Stimulated activated CD4-positive, alpha-beta T cell treated with anti-CD3 and anti-CD28 coated beads, Interleukin-2, amount 100 ng/mL, for 48 hours (primary cell): ENCODE measurements at regions not wholly inside any gene's neighbourhood (a gene's known extent, or its start where the extent isn't known, plus 50 kb on each side); places are given as distances from the start of the nearest gene placed in this dataset.

Source experiments
- DNase-seq, 2 donors: peaks; one replicate each; pipeline ENCODE4 v3.0.0-alpha.2; 2020

DNA sequence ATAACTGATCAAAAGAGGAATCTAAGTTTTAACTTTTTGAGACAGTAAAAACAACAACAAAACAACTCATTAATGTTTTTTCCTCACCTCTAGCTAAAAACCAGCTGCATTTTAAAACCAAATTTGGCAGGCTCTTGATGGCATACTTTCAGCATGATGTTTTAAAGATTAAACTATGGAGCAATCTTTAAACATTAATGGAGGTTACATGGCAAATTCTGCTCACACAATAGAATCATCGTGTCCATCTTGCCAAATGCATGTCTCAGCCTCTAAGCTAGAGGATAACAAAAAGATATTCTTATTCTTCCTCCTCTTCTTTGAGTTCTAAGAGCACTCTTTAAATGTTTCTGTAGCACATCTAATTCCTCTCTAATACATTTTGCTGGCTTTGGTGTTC, 579.8 kb upstream of the PKN2 start:
- DNase-seq = no peak

DNA sequence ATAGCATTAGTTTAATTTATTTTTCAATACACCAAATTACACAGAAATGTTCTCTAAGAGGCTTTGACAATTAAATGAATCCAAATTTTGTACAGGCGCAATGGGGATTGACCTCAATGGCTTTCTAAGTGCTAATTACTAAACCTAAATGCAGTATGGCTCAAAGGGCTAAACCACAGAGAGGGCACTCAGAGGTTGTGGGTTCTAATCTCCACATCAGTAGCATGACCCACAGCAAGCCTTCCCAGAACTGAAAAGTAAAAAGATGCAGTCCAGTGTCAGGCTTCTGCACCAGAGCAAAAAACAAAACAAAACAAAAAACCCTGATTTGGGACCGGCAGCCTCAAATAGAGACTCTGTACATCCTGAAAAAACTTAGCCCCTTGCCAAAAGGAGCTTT, 579.2 kb upstream of the PKN2 start:
- no peak for DNase-seq

DNA sequence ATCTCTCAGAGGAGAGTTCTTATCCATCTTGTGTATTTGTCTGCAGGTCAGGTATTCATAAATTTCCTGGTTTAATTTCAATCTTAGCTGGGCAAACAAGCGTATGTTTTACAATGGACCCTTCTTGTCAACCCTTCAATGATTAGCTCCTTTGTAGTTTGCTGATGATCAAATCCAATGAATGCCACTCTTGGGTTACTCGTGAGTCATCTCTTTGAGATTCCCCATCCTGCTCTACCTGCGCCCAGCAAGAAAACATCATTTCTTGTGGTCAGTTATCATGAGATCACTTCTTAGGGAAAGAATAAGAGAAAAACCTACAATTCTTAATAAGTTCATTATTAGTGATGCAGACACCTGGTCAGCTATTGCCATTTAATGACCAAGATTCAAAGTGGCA, 572.3 kb upstream of the PKN2 start:
- DNase-seq = no peak

DNA sequence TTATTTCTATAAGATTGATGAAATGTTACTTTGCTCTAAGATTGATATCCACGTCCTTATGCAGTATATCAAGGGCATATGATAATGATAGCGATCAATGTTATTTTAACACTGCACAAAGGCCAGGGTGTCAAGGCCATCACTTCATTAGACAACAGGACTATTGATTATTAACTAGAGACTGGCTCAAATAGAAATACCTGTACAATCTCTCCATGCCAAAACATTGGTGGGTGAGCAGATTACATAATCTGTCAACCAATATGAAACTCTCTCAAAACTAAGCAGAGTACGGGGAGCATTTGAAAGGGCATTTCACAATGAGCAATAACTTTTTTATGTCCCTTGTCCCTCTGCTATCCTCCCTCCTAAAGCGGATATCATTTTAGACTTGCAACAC, 566.5 kb upstream of the PKN2 start:
- no peak for DNase-seq

DNA sequence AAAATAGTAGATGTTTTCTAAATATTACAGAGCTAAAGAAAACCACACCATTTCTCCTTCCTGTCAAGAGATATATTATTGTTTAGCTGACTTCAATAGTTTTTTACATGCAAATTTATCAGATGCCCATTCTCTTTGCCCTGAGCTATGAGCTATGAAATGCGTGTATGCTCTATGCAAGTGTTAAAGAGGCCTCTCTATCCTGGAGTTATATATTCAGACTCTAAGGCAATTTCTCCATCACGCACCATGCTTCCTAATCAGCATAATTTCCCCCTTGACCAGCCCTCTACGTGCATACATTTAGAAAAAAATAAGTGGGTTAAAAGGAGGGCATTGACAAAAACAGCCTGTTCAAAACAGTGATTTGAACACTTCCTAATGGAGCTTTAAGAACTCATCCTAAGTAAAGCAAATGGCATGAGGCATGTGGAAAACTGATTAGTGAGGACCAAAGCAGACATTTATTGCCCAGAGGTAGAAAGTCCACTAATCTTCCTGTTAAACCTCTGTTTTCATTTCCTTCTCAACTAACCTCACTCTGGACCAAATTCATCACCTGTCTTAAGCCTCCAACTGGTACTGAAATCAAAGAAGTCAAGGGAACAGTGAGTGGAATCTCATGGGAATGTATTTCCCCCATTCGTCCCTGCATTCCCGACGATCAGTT, 565.8 kb upstream of the PKN2 start:
- no peak for DNase-seq

DNA sequence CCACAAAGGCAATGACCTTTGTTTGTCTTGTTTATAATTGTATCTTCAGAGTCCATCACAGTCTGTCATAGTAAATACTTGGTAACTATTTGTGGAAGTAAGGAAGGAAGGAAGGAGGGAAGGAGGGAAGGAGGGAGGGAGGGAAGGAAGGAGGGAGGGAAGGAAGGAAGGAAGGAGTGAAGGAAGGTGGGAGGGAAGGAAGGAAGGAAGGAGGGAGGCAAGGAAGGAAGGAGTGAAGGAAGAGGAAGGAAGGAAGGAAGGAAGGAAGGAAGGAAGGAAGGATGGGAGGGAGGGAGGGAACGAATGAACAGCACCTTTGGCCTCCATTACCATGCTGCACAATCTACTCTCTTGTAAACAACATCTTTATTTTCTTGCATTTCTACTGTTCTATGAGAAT, 559.5 kb upstream of the PKN2 start:
- no peak for DNase-seq

DNA sequence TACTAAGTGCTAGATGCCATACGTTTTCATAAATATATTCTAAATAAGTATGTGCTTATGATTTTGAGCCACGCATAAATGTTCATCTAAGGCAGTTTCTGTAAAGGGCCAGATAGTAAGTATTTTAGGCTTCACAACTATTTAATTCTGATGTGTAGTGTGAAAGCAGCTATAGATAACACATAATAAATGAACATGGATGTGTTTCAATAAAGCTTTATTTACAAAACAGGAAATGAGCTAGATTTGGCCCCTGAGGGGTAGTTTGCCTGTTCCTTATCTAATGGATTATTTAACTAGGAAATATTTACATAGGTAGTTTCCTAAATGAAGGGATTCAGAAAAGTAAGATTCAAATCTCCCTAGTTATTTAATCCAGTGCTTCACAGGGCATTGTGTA, 557.6 kb upstream of the PKN2 start:
- no peak for DNase-seq

DNA sequence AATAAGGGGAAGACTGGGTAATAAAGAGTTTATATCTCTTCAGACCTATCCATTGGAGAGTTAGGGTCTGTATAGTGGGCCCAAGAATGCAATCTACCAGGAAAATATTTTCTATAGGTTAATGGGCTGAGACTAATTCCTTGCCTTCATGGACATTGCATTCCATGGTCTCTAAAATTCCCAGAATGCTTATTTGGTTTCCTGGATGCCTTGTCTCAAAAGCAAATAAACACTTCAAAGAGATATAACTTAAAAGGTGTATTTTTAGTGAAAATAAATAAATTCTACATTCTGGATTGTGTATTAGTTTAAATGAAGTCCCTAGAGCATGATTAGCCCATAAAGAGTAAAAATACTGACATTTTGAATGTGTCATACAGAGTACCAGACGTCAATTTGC, 550.1 kb upstream of the PKN2 start:
- no peak for DNase-seq

DNA sequence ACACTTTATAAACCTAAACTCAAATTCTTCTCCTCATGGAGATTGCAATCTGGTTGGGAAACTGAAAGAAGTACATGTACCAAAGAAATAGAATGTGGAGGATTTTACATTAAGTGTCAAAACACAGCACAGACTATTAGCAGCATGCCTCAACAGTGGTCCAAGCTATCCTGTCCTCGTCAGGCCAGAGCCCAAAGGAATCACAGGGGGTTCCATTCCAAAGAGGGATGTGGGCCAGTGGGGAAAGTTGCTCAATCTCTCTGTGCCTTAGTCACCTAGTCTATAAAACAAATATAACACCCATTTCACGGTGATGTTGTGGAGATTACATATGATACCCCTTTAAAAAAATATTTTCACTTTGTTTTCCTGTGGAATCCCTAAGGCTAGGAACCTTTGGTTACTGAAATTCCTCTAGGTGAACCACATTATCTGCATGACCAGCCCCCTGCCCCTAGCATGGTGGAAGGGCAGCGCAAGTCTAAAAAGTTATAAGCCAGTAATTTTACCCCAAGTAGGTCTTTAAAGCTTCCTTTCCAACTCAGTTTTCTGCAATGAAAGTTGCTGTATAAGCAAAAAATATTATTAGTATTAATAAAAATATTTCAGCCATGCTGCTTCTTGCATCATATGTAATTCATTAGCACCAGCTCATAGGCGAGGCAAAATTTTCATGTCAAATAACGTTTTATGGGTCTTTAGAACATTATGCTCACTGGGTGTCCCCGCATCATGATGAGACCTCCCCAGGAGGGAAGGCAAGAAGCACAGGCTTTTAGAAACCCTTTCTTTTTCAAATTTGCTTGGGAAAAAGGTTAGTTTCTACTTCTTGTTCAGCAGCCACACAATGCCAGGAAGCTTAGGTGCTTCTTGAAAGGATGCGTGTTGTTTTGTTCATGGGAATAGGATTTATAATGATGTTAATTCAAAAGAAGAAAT, 548.8 kb upstream of the PKN2 start:
- no peak for DNase-seq

DNA sequence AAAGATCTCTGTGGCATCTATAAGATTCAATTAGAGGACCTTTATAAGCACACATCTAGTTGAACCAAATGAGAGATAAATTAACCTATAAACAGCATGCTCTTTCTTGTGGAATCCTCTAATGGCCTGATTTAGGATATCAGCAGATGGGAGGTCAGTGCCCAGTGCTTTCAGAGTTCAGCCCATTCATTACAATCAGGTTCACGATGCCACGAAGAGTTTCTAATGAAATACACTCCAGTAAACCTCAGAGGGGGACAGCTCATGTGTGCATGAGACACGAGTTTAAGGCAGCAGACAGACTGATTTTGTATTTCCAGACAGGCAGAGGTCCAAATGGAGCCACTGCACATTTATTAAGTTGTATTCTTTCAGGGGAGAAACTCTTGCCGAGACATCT, 544.4 kb upstream of the PKN2 start:
- no peak for DNase-seq

DNA sequence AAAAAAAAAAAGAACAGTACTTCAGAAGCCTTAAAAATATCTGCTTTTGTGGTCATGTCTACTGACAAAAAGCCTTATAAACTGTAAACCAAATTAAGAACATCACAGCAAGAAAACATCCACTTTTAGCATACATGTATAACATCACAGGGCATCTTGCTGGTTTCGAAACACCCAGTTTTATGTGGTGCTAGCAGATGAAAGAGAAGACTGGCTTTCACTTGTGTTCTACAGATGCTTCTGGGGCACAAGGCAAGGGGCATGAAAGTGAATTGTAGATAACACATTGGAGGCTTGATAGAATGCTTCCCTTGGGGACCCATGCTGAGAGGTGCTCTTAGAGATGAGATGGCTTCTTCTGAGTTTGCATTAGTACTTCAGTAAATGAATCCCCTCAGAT, 543.7 kb upstream of the PKN2 start:
- no peak for DNase-seq

DNA sequence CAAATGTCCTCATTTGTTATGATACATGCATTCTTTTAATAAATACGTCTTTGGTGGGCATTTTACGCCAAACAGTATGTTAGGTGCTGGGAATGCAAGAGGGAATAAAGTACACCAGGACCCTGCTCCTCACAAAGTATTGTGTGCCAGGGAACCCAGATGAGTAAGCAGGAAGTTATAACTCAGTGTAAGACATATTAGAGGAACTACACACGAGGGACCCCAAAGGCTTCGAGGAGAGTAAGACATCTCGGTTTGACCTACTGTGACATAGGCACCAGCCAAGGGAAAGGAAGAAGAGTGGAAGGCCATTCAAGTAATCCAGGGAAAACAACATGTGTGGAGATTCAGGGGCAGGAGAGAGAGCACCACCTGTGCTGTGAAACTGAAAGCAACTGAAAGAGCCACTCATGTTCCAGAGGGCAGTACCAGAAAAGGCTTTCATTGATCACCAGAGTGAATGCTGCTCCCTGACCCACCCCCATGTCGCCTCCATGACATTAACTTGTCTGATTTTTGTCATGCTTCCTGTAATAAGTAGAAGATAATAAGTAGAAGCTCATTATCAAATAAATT, 542.5 kb upstream of the PKN2 start:
- no peak for DNase-seq

DNA sequence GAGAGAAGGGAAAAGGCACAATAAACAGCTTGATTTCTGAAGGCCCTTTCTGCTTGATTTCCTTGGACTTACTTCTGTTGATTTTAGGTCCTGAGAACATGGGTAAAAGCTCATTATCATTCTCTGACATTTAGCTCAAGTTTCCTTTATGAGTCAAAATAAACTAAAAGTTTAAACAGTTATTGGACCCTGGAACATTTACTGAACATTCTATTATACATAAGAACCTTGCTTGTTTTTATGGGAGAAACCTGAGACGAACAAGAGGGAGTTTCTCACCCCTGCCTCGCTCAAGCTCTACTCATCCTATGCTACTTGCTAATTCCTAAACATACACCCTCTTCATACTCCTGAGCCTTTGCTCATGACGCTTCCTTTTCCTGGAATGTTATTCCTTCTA, 538.3 kb upstream of the PKN2 start:
- DNase-seq = no peak

DNA sequence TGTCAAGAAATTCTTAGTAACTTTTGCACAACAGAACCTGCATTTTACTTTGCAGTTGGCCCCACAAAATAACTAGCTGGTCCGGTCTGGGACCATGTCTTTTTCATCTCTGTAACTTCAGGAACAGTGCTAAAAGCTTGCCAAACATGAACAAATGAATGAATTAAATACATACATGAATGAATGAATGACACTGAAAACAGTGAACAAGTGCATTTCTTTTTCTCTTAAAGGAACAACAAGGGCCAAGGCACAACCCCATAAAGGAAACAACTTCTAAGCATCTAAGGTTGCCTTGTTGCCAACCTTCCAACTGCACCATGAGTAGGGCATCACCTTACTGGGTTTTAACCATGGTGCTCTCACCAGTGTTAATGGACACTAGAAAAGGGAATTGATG, 534.4 kb upstream of the PKN2 start:
- DNase-seq = no peak

DNA sequence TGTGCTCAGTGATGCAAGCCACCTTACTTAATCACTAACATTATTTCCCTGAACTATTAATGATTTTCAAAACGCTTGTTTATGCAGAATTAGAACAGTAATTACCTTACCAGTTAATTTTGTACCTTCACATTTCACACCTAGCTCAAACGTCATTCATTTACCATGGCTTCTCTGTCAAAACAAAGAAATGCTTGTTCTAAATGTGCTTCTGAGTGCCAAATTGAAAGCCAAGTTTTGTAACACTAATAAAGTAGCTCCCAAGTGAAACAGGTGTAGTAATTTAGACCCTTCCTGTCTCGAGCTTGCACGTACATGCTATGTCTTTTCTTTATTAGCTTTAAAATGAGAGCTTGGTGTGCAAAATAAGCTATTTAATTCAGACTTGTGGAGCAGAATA, 533.7 kb upstream of the PKN2 start:
- DNase-seq = no peak

DNA sequence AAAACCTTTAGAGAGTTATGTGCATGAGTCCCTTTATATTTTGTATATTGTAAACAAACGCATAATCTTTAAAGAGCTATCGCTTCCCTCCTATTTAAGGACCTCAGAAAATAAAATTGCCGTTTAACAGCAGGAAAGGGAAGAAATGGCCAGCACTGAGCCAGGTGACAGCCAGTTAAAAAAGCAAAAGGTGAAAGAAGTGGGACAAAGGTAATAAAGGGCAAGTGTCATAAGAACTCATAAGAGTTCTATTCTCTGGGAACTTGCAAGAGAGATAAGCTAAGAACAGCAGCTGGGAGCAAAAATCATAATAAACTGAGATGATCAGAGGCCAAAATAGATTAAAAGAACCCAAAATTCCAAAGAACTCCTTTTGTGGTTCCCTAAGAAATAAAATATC, 520.9 kb upstream of the PKN2 start:
- DNase-seq = no peak

DNA sequence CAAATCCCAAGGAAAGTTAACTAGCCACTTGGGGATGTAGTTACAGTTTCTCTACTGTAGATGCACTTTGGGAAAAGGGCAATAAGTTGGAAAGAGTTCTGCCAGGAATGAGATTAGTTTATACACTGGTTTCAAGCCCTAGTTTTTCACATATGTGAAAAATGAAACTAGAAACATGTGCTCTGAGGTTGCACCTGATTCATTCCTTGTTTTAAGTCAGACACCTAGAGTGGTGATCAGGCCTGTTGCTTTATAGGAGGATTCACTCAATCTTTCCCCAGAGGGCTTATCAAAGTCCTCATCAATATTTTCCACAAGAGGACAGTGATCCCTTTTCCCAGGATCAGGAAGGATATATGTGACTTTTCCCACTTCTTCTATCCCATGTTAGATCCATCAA, 515.9 kb upstream of the PKN2 start:
- no peak for DNase-seq

DNA sequence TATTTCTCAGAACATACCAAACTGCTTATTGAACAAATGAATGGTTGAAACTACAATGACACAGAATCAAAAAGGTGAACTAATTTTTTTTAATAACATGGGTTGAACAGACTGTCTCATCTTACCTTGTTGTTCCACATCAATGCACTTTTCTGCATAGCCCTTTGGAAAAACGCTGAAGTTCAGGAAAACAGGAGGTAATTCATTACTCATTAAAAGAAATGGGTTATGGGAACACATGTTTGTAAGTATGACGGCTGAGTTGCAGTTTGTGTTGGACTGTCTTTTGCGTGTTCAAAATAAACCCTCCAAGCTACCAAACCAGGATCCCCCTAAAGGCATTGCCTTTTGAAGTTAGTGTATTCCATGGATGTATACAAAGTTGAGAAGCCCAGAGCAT, 514.9 kb upstream of the PKN2 start:
- no peak for DNase-seq

DNA sequence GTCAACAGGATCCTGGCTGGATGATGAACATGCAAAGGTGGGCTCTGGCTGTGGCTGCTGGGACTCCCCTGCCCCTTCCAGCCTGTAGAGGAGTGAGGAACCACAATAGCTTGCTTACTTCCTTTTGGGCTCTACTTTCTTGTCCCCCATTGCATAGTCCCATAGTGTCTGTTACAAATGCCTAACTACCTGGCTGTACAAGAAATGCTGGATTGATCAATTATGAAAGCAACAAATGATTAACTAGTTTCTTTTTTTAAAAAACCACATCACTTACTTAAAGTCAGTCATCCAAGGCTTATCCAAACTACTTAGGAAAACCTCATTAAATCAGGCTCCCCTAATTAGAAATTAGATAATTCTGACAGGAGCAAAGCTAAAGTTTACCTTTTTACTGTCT, 514.1 kb upstream of the PKN2 start:
- DNase-seq = no peak

DNA sequence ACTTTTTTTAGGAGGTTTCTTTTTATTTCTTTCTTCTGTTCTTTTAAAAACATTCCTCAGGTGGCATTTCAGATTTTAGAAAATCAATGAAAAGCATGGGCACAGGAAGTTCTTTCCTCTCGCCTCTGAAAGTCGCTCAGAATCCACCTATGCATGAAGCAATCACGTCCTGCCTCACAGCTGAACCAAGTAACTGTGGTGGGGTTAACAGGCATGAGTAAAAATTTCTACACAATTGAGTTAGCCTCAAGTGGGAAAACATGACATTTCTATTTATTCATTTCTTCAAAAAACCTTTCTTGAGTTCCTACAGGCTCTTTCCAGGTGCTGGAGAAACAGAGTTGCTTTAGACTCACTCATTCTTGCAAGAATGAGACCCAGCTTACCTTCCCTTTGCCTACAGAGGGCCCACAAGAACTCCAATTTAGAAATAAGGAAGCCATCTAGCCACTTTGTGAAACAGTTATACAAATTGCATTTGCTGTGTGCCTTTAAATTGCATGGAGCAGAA, 508.9 kb upstream of the PKN2 start:
- no peak for DNase-seq

DNA sequence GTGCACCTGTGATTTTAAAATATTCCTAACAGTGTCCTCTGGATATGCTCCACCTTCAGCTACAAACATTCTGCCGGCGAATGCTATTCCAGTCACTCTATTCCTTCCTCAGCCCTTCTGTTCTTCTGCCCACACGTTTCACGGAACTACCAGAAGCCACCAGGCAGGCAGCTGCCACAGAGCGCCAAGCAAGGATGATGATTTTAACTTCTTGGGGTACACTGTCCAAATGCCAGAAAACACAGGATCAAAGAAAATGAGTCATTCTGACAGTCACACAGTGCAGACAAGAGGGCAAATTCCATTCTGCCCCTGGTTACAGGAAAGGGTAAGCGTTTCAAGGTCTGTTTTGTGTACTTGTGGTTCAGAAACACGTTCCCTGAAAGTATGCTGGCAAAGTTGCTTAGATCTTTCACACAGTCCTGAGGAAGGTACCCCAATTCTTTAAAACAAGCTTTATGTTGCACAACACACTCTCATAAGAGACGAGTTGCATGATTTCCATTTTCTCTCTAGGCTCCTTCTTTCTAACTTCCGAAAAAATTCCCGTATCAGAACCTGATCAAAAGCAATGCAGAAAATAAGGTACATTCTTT, 508.3 kb upstream of the PKN2 start:
- no peak for DNase-seq

DNA sequence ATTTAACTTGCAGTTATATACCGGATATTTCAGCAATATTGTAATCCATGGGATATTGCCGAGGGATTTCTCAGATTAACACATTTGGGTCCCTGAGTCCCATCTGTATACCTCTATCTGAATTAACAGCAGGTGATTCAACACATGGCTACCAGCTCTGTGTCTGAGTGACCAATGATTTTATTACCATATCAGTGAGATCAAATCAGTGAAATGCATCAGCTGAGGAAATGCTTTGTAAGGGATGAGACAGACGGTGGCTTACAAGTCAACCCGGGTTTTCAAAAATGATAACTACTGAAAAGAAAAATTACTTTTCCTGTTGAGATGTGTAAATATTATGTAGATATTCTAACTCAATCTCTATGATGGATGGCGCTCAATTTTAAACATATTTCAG, 504.1 kb upstream of the PKN2 start:
- DNase-seq = no peak

DNA sequence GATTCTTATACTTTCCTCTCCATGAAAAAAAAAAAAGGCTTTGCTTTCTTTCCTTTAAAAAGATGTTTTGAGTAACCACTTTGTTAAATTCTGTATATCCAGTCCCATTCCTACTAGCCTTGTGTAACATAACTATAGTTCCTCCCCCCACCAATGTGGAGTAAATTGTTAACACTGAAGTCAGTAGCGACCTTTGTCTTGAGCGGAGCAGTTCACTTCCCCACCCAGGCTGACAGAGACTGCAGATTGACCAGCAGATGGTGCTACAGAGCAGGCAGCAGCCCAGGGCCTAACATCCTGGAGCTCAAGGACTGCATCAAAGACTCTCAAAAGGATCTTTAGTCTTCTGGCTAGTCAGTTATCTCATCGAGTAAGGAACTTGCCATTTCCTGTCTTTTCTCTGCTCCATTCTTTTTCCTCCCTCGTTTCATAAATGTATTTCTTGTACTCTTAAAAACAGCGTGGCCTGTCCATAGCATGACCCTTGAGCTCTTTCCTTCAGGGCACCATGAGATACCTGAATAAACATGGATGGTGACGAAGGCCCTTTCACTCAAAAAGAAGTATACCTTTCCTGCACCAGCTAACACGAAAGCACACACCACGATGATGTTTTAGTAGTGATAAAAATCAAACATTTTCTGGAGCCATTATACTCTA, 503.5 kb upstream of the PKN2 start:
- DNase-seq = peak; percentile 37 to 59
